ENCODE measurements at regions not wholly inside any gene's neighbourhood (a gene's known extent, or its start where the extent isn't known, plus 50 kb on each side); places are given as distances from the start of the nearest gene placed in this dataset.
A peak's percentile ranks its signal among the peaks of the same experiment; 100 is the strongest.
"Not testable (repeated sequence)": the region's sequence is repeated elsewhere in the genome, so short reads cannot be mapped to it uniquely, and the experiment has no call there.

- FAIRE-seq, result no peak
Observed at GRCh38 chrX:46204721-46205422, 340.3 kb downstream of the ZNF674 start.

GRCh38 chrX:46202733-46203514, 342.3 kb downstream of the ZNF674 start:
- no peak overlapping the region for H3K4me3 ChIP-seq (ENCODE audit: low read depth in 1 of 3, low read length in 3 of 3)
- H3K4me1 ChIP-seq (ENCODE audit: control insufficient read depth in 3 of 3, insufficient read depth in 2 of 3, low read depth in 1 of 3, low read length in 2 of 3), result no peaks in the 10 kb centered on the region
- H3K27ac ChIP-seq (ENCODE audit: low read depth in 1 of 3, low read length in 2 of 3), result no peak overlapping the region
- WGBS, 3 donors, result 62 to 84% (median 77%) methylated on average over 10 of the region's 10 CpGs
- no peaks in the 10 kb centered on the region for H3K9me3 ChIP-seq (ENCODE audit: control insufficient read depth in 2 of 2, insufficient read depth in 1 of 2, low read depth in 1 of 2, low read length in 1 of 2)
- DNase-seq (no peak), FAIRE-seq (no peak)
- no peaks in the 10 kb centered on the region for H3K36me3 ChIP-seq (ENCODE audit: control insufficient read depth in 3 of 3, insufficient read depth in 2 of 3, low read depth in 1 of 3, low read length in 3 of 3)
- no peaks in the 10 kb centered on the region for H3K27me3 ChIP-seq (ENCODE audit: control insufficient read depth in 3 of 3, insufficient read depth in 3 of 3, low read length in 3 of 3)

More at GRCh38 chrX:46204721-46205422, 340.3 kb downstream of the ZNF674 start:
- H3K36me3 ChIP-seq (ENCODE audit: control insufficient read depth in 3 of 3, insufficient read depth in 2 of 3, low read depth in 1 of 3, low read length in 3 of 3), result no peaks in the 10 kb centered on the region
- no peak overlapping the region for H3K27ac ChIP-seq (ENCODE audit: low read depth in 1 of 3, low read length in 2 of 3)
- H3K27me3 ChIP-seq (ENCODE audit: control insufficient read depth in 3 of 3, insufficient read depth in 3 of 3, low read length in 3 of 3), result no peaks in the 10 kb centered on the region
- DNase-seq, result no peak
- H3K4me3 ChIP-seq (ENCODE audit: low read depth in 1 of 3, low read length in 3 of 3), result no peak overlapping the region
- WGBS, 3 donors, result 60 to 77% (median 76%) methylated on average over 1 of the region's 1 CpG
- H3K4me1 ChIP-seq (ENCODE audit: control insufficient read depth in 3 of 3, insufficient read depth in 2 of 3, low read depth in 1 of 3, low read length in 2 of 3), result no peaks in the 10 kb centered on the region
- no peaks in the 10 kb centered on the region for H3K9me3 ChIP-seq (ENCODE audit: control insufficient read depth in 2 of 2, insufficient read depth in 1 of 2, low read depth in 1 of 2, low read length in 1 of 2)

- FAIRE-seq (no peak), DNase-seq (no peak)
- H3K4me1 ChIP-seq (ENCODE audit: control insufficient read depth in 3 of 3, insufficient read depth in 2 of 3, low read depth in 1 of 3, low read length in 2 of 3), result no peaks in the 10 kb centered on the region
- no peaks in the 10 kb centered on the region for H3K27me3 ChIP-seq (ENCODE audit: control insufficient read depth in 3 of 3, insufficient read depth in 3 of 3, low read length in 3 of 3)
- no peaks in the 10 kb centered on the region for H3K36me3 ChIP-seq (ENCODE audit: control insufficient read depth in 3 of 3, insufficient read depth in 2 of 3, low read depth in 1 of 3, low read length in 3 of 3)
- H3K9me3 ChIP-seq (ENCODE audit: control insufficient read depth in 2 of 2, insufficient read depth in 1 of 2, low read depth in 1 of 2, low read length in 1 of 2), result peaks cover 0 to 2% of the 10 kb centered on the region in 2 donors
- H3K27ac ChIP-seq (ENCODE audit: low read depth in 1 of 3, low read length in 2 of 3), result no peak overlapping the region
- WGBS, 3 donors, result 54 to 77% (median 64%) methylated on average over 1 of the region's 1 CpG
- H3K4me3 ChIP-seq (ENCODE audit: low read depth in 1 of 3, low read length in 3 of 3), result no peak overlapping the region
Observed at GRCh38 chrX:46200413-46200812, 344.8 kb downstream of the ZNF674 start.

- Histone ChIP-seq H3K36me3 (ENCODE audit: control insufficient read depth in 3 of 3, insufficient read depth in 2 of 3, low read depth in 1 of 3, low read length in 3 of 3) (no peaks in the 10 kb centered on the region), H3K9me3 (ENCODE audit: control insufficient read depth in 2 of 2, insufficient read depth in 1 of 2, low read depth in 1 of 2, low read length in 1 of 2) (peaks cover 0 to 6% of the 10 kb centered on the region in 2 donors), H3K4me1 (ENCODE audit: control insufficient read depth in 3 of 3, insufficient read depth in 2 of 3, low read depth in 1 of 3, low read length in 2 of 3) (no peaks in the 10 kb centered on the region), H3K4me3 (ENCODE audit: low read depth in 1 of 3, low read length in 3 of 3) (no peak overlapping the region), H3K27me3 (ENCODE audit: control insufficient read depth in 3 of 3, insufficient read depth in 3 of 3, low read length in 3 of 3) (no peaks in the 10 kb centered on the region), H3K27ac (ENCODE audit: low read depth in 1 of 3, low read length in 2 of 3) (no peak overlapping the region)
- DNase-seq (no peak), FAIRE-seq (no peak)
- WGBS, 3 donors, result 80 to 90% (median 86%) methylated on average over 1 of the region's 1 CpG
Observed at GRCh38 chrX:46198858-46199257, 346.4 kb downstream of the ZNF674 start.

- not testable (repeated sequence) for H3K27me3 ChIP-seq (ENCODE audit: control insufficient read depth in 3 of 3, insufficient read depth in 3 of 3, low read length in 3 of 3); H3K36me3 ChIP-seq (ENCODE audit: control insufficient read depth in 3 of 3, insufficient read depth in 2 of 3, low read depth in 1 of 3, low read length in 3 of 3); FAIRE-seq; H3K9me3 ChIP-seq (ENCODE audit: control insufficient read depth in 2 of 2, insufficient read depth in 1 of 2, low read depth in 1 of 2, low read length in 1 of 2); H3K27ac ChIP-seq (ENCODE audit: low read depth in 1 of 3, low read length in 2 of 3); DNase-seq; H3K4me3 ChIP-seq (ENCODE audit: low read depth in 1 of 3, low read length in 3 of 3); H3K4me1 ChIP-seq (ENCODE audit: control insufficient read depth in 3 of 3, insufficient read depth in 2 of 3, low read depth in 1 of 3, low read length in 2 of 3)
- WGBS, 3 donors, result 43 to 81% (median 70%) methylated on average over 2 of the region's 2 CpGs
Observed at GRCh38 chrX:46186811-46187106, 358.5 kb downstream of the ZNF674 start.

GRCh38 chrX:46185923-46186810, 359.1 kb downstream of the ZNF674 start:
- DNase-seq (no peak), FAIRE-seq (no peak)
- no peaks in the 10 kb centered on the region for H3K27me3 ChIP-seq (ENCODE audit: control insufficient read depth in 3 of 3, insufficient read depth in 3 of 3, low read length in 3 of 3)
- no peak overlapping the region for H3K4me3 ChIP-seq (ENCODE audit: low read depth in 1 of 3, low read length in 3 of 3)
- WGBS, 3 donors, result 55 to 59% (median 55%) methylated on average over 7 of the region's 7 CpGs
- H3K36me3 ChIP-seq (ENCODE audit: control insufficient read depth in 3 of 3, insufficient read depth in 2 of 3, low read depth in 1 of 3, low read length in 3 of 3), result no peaks in the 10 kb centered on the region
- H3K9me3 ChIP-seq (ENCODE audit: control insufficient read depth in 2 of 2, insufficient read depth in 1 of 2, low read depth in 1 of 2, low read length in 1 of 2), result no peaks in the 10 kb centered on the region
- H3K4me1 ChIP-seq (ENCODE audit: control insufficient read depth in 3 of 3, insufficient read depth in 2 of 3, low read depth in 1 of 3, low read length in 2 of 3), result no peaks in the 10 kb centered on the region
- H3K27ac ChIP-seq (ENCODE audit: low read depth in 1 of 3, low read length in 2 of 3), result no peak overlapping the region

GRCh38 chrX:46184749-46185148, 360.5 kb downstream of the ZNF674 start:
- Histone ChIP-seq H3K4me1 (ENCODE audit: control insufficient read depth in 3 of 3, insufficient read depth in 2 of 3, low read depth in 1 of 3, low read length in 2 of 3) (no peaks in the 10 kb centered on the region), H3K27ac (ENCODE audit: low read depth in 1 of 3, low read length in 2 of 3) (no peak overlapping the region), H3K36me3 (ENCODE audit: control insufficient read depth in 3 of 3, insufficient read depth in 2 of 3, low read depth in 1 of 3, low read length in 3 of 3) (no peaks in the 10 kb centered on the region), H3K9me3 (ENCODE audit: control insufficient read depth in 2 of 2, insufficient read depth in 1 of 2, low read depth in 1 of 2, low read length in 1 of 2) (peaks cover 0 to 1% of the 10 kb centered on the region in 2 donors), H3K4me3 (ENCODE audit: low read depth in 1 of 3, low read length in 3 of 3) (no peak overlapping the region), H3K27me3 (ENCODE audit: control insufficient read depth in 3 of 3, insufficient read depth in 3 of 3, low read length in 3 of 3) (no peaks in the 10 kb centered on the region)
- FAIRE-seq, result no peak
- no peak for DNase-seq
- 57 to 67% (median 59%) methylated on average over 2 of the region's 2 CpGs for WGBS, 3 donors

- H3K27me3 ChIP-seq (ENCODE audit: control insufficient read depth in 3 of 3, insufficient read depth in 3 of 3, low read length in 3 of 3), result no peaks in the 10 kb centered on the region
- no peak overlapping the region for H3K4me3 ChIP-seq (ENCODE audit: low read depth in 1 of 3, low read length in 3 of 3)
- FAIRE-seq (no peak), DNase-seq (peak in 1 of 2 donors; percentile 35)
- 19 to 34% (median 30%) methylated on average over 2 to 3 of the region's 3 CpGs for WGBS, 3 donors
- H3K9me3 ChIP-seq (ENCODE audit: control insufficient read depth in 2 of 2, insufficient read depth in 1 of 2, low read depth in 1 of 2, low read length in 1 of 2), result peaks cover 0 to 3% of the 10 kb centered on the region in 2 donors
- H3K36me3 ChIP-seq (ENCODE audit: control insufficient read depth in 3 of 3, insufficient read depth in 2 of 3, low read depth in 1 of 3, low read length in 3 of 3), result no peaks in the 10 kb centered on the region
- H3K27ac ChIP-seq (ENCODE audit: low read depth in 1 of 3, low read length in 2 of 3), result peak overlapping the region in 1 of 3 donors; percentile 64
- no peaks in the 10 kb centered on the region for H3K4me1 ChIP-seq (ENCODE audit: control insufficient read depth in 3 of 3, insufficient read depth in 2 of 3, low read depth in 1 of 3, low read length in 2 of 3)
Observed at GRCh38 chrX:46180258-46180687, 364.9 kb downstream of the ZNF674 start.
